OCI-LY7 (cell line): ENCODE measurements at regions not wholly inside any gene's neighbourhood (a gene's known extent, or its start where the extent isn't known, plus 50 kb on each side); places are given as distances from the start of the nearest gene placed in this dataset.

Experiments used
- BruUV-seq: library from RNA; stranded (reverse); fragments of 400-500 nt; replicated peaks from 2 replicates; lab custom pipeline; 2021; lab: Mats Ljungman, UMichigan
- CTCF ChIA-PET: fragments of 300-600 bp; sonication (Branson Sonifier 250); formaldehyde crosslinking; loops from one replicate; lab custom pipeline; 2022; ENCODE audit warnings: antibody characterized with exemption; ENCODE audit not compliant: unreplicated experiment; lab: Charles Lee
- POLR2A ChIA-PET: fragments of 300-600 bp; sonication (Branson Sonifier 250); formaldehyde crosslinking; loops from one replicate; lab custom pipeline; 2022; ENCODE audit warnings: antibody characterized with exemption; lab: Charles Lee
- DNase-seq: peaks from one replicate; pipeline ENCODE4 v3.0.0-alpha.2; 2015; ENCODE audit warnings: low spot score
- H2AFZ ChIP-seq: fragments of 200-600 bp; sonication (generic), shearing (Covaris generic); 2 replicates; pipeline ENCODE4 v1.6.1; 2014; ENCODE audit warnings: mild to moderate bottlenecking, antibody characterized with exemption, low read length, moderate library complexity
- H3K27ac ChIP-seq: fragments of 200-600 bp; sonication (generic); 2 replicates; pipeline ENCODE4 v1.5.1; 2014; ENCODE audit warnings: mixed run types, low read depth, mild to moderate bottlenecking, moderate library complexity, low read length, inconsistent platforms; ENCODE audit not compliant: poor library complexity, severe bottlenecking
- H3K36me3 ChIP-seq: fragments of 200-600 bp; sonication (generic); 2 replicates; pipeline ENCODE4 v1.6.1; 2014; ENCODE audit warnings: mild to moderate bottlenecking, antibody characterized with exemption, low read length, moderate library complexity, mixed read lengths; ENCODE audit not compliant: insufficient read depth
- H3K4me1 ChIP-seq: fragments of 200-600 bp; sonication (generic); 2 replicates; pipeline ENCODE4 v1.5.1; 2014; ENCODE audit warnings: mild to moderate bottlenecking, low read length; ENCODE audit not compliant: insufficient read depth, poor library complexity, severe bottlenecking
- H3K4me2 ChIP-seq: fragments of 200-600 bp; sonication (generic); 2 replicates; pipeline ENCODE4 v1.6.1; 2014; ENCODE audit warnings: mild to moderate bottlenecking, low read length
- H3K4me3 ChIP-seq: fragments of 200-600 bp; sonication (generic); 2 replicates; pipeline ENCODE4 v1.5.1; 2014; ENCODE audit warnings: mild to moderate bottlenecking, low read depth, low read length; ENCODE audit not compliant: poor library complexity, severe bottlenecking
- H3K79me2 ChIP-seq: fragments of 200-600 bp; sonication (generic); 2 replicates; pipeline ENCODE4 v1.6.1; 2016; ENCODE audit warnings: low read depth, mild to moderate bottlenecking, low read length, moderate library complexity, mixed read lengths; ENCODE audit not compliant: insufficient read depth
- H3K9me2 ChIP-seq: fragments of 200-600 bp; sonication (generic); 2 replicates; pipeline ENCODE4 v1.6.1; 2016; ENCODE audit warnings: mild to moderate bottlenecking, low read length, mixed read lengths; ENCODE audit not compliant: insufficient read depth
- H3K9me3 ChIP-seq: fragments of 200-600 bp; sonication (generic); 2 replicates; pipeline ENCODE4 v1.6.1; 2014; ENCODE audit warnings: mild to moderate bottlenecking, mixed run types, low read length, mixed read lengths
- H4K20me1 ChIP-seq: fragments of 200-600 bp; sonication (generic); 2 replicates; pipeline ENCODE4 v1.6.1; 2014; ENCODE audit warnings: mild to moderate bottlenecking, antibody characterized with exemption, low read length, moderate library complexity, mixed read lengths; ENCODE audit not compliant: insufficient read depth
- EZH2phosphoT487 ChIP-seq: fragments of 200-600 bp; sonication (generic); IDR thresholded peaks from 2 replicates; pipeline ENCODE4 v1.6.1; 2018; ENCODE audit warnings: low read depth, borderline replicate concordance, mild to moderate bottlenecking, mixed run types, antibody characterized with exemption, low read length, moderate library complexity, mixed read lengths
- intact Hi-C: fragments of 100-400 bp; cut with micrococcal nuclease; formaldehyde crosslinking; loops from one replicate; pipeline ENCODE4 v1.10.0; 2022; ENCODE audit not compliant: unreplicated experiment
- TF ChIP-seq, protein P1 (sequence below): fragments of 200-600 bp; sonication (generic); conservative IDR thresholded peaks from 2 replicates; pipeline ENCODE4 v1.5.1; 2014; ENCODE audit warnings: mild to moderate bottlenecking, antibody characterized with exemption, low read length, moderate library complexity, mixed read lengths

DNA sequence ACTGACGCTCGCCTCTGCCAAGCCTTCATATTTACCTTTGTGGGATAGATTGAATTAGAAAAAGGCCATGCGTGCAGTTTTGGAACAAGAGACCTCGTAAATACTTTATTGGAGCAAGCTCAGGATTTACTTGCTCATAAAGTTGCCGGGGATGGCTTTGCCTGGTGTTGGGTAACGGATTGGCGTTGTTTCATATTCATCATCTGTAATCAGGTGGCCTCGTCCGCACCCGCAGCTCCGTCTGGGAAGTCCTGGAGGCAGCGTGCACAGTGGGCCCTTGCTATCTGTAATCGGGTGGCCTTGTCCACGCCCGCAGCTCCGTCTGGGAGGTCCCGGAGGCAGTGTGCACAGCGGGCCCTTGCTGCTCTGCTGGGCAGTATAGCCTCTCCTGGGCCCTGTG is 1209.3 kb downstream of the BRD1 start:
- no peak overlapping the region for H2AFZ ChIP-seq
- POLR2A ChIA-PET: no interaction called here
- no peak overlapping the region for H3K4me2 ChIP-seq
- TF ChIP-seq, protein P1, sequence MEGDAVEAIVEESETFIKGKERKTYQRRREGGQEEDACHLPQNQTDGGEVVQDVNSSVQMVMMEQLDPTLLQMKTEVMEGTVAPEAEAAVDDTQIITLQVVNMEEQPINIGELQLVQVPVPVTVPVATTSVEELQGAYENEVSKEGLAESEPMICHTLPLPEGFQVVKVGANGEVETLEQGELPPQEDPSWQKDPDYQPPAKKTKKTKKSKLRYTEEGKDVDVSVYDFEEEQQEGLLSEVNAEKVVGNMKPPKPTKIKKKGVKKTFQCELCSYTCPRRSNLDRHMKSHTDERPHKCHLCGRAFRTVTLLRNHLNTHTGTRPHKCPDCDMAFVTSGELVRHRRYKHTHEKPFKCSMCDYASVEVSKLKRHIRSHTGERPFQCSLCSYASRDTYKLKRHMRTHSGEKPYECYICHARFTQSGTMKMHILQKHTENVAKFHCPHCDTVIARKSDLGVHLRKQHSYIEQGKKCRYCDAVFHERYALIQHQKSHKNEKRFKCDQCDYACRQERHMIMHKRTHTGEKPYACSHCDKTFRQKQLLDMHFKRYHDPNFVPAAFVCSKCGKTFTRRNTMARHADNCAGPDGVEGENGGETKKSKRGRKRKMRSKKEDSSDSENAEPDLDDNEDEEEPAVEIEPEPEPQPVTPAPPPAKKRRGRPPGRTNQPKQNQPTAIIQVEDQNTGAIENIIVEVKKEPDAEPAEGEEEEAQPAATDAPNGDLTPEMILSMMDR: no peak
- TF ChIP-seq EZH2phosphoT487: no peak
- BruUV-seq: no TSS peak
- CTCF ChIA-PET: interaction anchor here (0.6 kb wide), 1 partner anchor 203 kb away, joined by 4 read pairs; no protein-coding TSS in a partner anchor
- no peak overlapping the region for H3K27ac ChIP-seq
- no peak overlapping the region for H3K4me3 ChIP-seq
- DNase-seq: no peak
- no peaks in the 10 kb centered on the region for H4K20me1 ChIP-seq
- no peaks in the 10 kb centered on the region for H3K36me3 ChIP-seq
- H3K9me3 ChIP-seq: no peaks in the 10 kb centered on the region
- no peaks in the 10 kb centered on the region for H3K9me2 ChIP-seq
- H3K79me2 ChIP-seq: no peaks in the 10 kb centered on the region
- intact Hi-C loops: no loop called here
- no peaks in the 10 kb centered on the region for H3K4me1 ChIP-seq

DNA sequence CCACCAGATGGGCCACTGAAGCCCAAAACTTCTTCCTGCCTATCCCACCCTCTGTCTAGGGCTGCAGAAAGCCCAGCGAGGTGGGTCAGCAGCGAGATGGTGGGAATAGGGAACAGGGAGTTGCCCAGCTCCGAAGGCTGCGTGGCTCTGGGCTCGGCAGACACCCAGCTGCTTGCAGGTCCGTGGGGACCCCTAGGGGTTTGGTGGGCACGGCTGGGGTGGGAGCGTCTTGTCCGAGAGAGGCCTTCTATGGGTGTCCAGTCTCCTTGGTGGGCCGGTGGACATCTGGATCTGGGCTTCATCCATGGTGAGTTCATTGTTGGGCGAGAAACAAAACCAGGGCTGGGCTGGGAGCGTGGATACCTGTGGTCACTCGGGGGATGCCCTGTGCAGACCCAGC is 1211.0 kb downstream of the BRD1 start:
- Histone ChIP-seq H3K4me2 (no peak overlapping the region), H3K4me1 (no peaks in the 10 kb centered on the region), H3K27ac (no peak overlapping the region), H3K9me3 (no peaks in the 10 kb centered on the region), H3K9me2 (no peaks in the 10 kb centered on the region), H3K79me2 (no peaks in the 10 kb centered on the region), H4K20me1 (no peaks in the 10 kb centered on the region), H2AFZ (no peak overlapping the region), H3K36me3 (no peaks in the 10 kb centered on the region), H3K4me3 (no peak overlapping the region)
- TF ChIP-seq, protein P1: no peak
- no peak for TF ChIP-seq EZH2phosphoT487
- CTCF ChIA-PET: no interaction called here
- no peak for DNase-seq
- POLR2A ChIA-PET: no interaction called here
- BruUV-seq: no TSS peak
- intact Hi-C loops: no loop called here

DNA sequence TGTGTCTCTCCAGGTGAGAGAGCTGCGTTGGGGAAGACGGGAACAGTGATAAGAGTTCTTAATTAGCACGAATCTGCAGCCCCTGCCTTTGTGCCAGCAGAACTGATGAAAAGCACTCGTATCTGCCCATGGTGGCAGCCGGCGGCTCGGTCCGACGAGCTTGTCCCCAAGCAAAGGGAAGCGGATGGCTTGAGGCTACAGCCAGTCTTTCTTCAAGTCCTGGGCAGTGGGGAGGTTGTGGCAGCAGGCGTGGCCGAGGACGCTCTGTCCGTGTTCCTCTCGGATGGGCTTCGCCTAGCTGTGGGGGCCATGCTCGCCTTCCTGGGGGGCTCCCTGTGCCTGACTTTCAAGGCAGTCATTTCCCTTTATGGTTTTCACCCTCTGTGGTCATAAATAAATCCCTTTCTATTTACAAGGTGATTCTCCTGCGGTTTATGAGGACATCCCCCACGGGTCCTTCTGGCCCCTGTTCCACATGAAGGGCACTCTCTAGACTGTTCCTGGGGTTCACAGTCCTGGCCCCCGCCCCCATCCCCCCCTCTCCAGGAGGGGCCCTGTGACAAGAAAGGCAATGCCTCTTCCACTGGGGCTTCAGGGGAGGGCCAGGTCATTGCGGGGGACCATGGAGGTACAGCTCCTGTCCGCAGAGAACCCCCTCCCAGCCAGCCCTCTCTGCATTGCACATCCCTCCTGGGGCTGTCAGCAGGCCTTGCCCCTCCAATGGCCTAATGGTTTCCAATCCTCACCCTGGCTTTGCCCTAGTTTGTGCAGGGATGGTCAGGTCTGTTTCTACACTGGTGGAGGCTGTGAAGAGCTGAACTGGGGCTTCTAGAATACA is 1212.3 kb downstream of the BRD1 start:
- no peak overlapping the region for H3K27ac ChIP-seq
- no peaks in the 10 kb centered on the region for H4K20me1 ChIP-seq
- CTCF ChIA-PET: no interaction called here
- no peak overlapping the region for H3K4me2 ChIP-seq
- no peak for DNase-seq
- H3K36me3 ChIP-seq: no peaks in the 10 kb centered on the region
- H3K4me3 ChIP-seq: no peak overlapping the region
- H3K9me2 ChIP-seq: no peaks in the 10 kb centered on the region
- POLR2A ChIA-PET: no interaction called here
- no peak overlapping the region for H2AFZ ChIP-seq
- H3K79me2 ChIP-seq: no peaks in the 10 kb centered on the region
- intact Hi-C loops: no loop called here
- no TSS peak for BruUV-seq
- no peaks in the 10 kb centered on the region for H3K4me1 ChIP-seq
- H3K9me3 ChIP-seq: no peaks in the 10 kb centered on the region
- no peak for TF ChIP-seq EZH2phosphoT487
- TF ChIP-seq, protein P1: no peak
